HCT116 (cell line): ENCODE measurements at regions not wholly inside any gene's neighbourhood (a gene's known extent, or its start where the extent isn't known, plus 50 kb on each side); places are given as distances from the start of the nearest gene placed in this dataset.

Experiments
- ATAC-seq: fragments of 200-7000 bp; cut with Tn5 transposase; 2 replicates; pipeline ENCODE4 v1.9.1; 2020; ENCODE audit warnings: mild to moderate bottlenecking, moderate library complexity
- BruUV-seq: library from RNA; stranded (reverse); fragments of 400-500 nt; replicated peaks from 2 replicates; lab custom pipeline; 2021; lab: Mats Ljungman, UMichigan
- CTCF ChIA-PET: fragments of 300-600 bp; sonication (Branson Sonifier 250); formaldehyde crosslinking; loops from one replicate; lab custom pipeline; 2021; ENCODE audit warnings: antibody characterized with exemption; lab: Charles Lee
- POLR2A ChIA-PET: fragments of 300-600, 350-600 bp; sonication (Branson Sonifier 250); formaldehyde crosslinking; loops from one replicate; lab custom pipeline; 2021; ENCODE audit warnings: antibody characterized with exemption; lab: Charles Lee
- RAD21 ChIA-PET, 2 experiments: fragments of 300-600 bp; sonication (Branson Sonifier 250); formaldehyde crosslinking; loops; one replicate each; lab custom pipeline; 2023; ENCODE audit warnings: low total read pairs in 2 of 2; ENCODE audit not compliant: uncharacterized antibody in 2 of 2, unreplicated experiment in 2 of 2, low non-redundant PET in 1 of 2; lab: Charles Lee
- DNase-seq: peaks from one replicate; pipeline ENCODE4 v3.0.0-alpha.2; 2010; ENCODE audit warnings: low read depth, low spot score
- H2AFZ ChIP-seq: fragments of 200-600 bp; shearing (Covaris generic), sonication (generic); 2 replicates; pipeline ENCODE4 v1.6.1; 2017; ENCODE audit warnings: low read depth, mixed run types, mixed read lengths, antibody characterized with exemption, low read length; ENCODE audit not compliant: poor library complexity, severe bottlenecking
- H3K27ac ChIP-seq: 2 replicates; pipeline ENCODE4 v1.5.1; 2012; ENCODE audit warnings: low read depth, low read length
- H3K27me3 ChIP-seq: fragments of 200-600 bp; sonication (generic); 2 replicates; pipeline ENCODE4 v1.6.1; 2016; ENCODE audit warnings: mixed run types, low read length, mixed read lengths; ENCODE audit not compliant: insufficient read depth
- H3K36me3 ChIP-seq, 2 experiments: fragments of 200-500 bp in 1 of 2; fragments of 200-600 bp in 1 of 2; sonication (Bioruptor generic) in 1 of 2; sonication (generic) in 1 of 2; 2 replicates each; pipeline versions ENCODE4 v1.5.1 to v1.6.1; 2014 to 2016; ENCODE audit warnings: low read length in 2 of 2, inconsistent platforms in 1 of 2, mixed read lengths in 1 of 2, mixed run types in 1 of 2; ENCODE audit not compliant: insufficient read depth in 2 of 2, control insufficient read depth in 1 of 2
- H3K4me1 ChIP-seq, 2 experiments: fragments of 200-600 bp in 1 of 2; sonication (generic) in 1 of 2; 2 replicates each; pipeline versions ENCODE4 v1.5.1 to v1.6.1; 2012 to 2017; ENCODE audit warnings: low read length in 2 of 2, inconsistent platforms in 1 of 2, mild to moderate bottlenecking in 1 of 2, mixed read lengths in 1 of 2, mixed run types in 1 of 2, moderate library complexity in 1 of 2; ENCODE audit not compliant: insufficient read depth in 2 of 2, control insufficient read depth in 1 of 2
- H3K4me2 ChIP-seq: fragments of 200-600 bp; sonication (generic); 2 replicates; pipeline ENCODE4 v1.6.1; 2017; ENCODE audit warnings: mixed run types, low read length, mixed read lengths
- H3K4me3 ChIP-seq, 2 experiments: fragments of 200-600 bp in 1 of 2; sonication (generic) in 1 of 2; replicated peaks in 1 of 2; 2 replicates each; pipeline ENCODE4 v1.5.1; 2011 to 2016; ENCODE audit warnings: low read length in 2 of 2, control low read depth in 1 of 2, low read depth in 1 of 2, mild to moderate bottlenecking in 1 of 2, mixed read lengths in 1 of 2, mixed run types in 1 of 2
- H3K79me2 ChIP-seq: fragments of 200-600 bp; sonication (generic); 2 replicates; pipeline ENCODE4 v1.6.1; 2017; ENCODE audit warnings: mild to moderate bottlenecking, mixed run types, low read length, moderate library complexity, mixed read lengths; ENCODE audit not compliant: insufficient read depth
- H3K9ac ChIP-seq: fragments of 200-600 bp; sonication (generic); 2 replicates; pipeline ENCODE4 v1.6.1; 2016; ENCODE audit warnings: low read length, mixed read lengths
- H3K9me2 ChIP-seq: fragments of 200-600 bp; sonication (generic), shearing (Covaris generic); 2 replicates; pipeline ENCODE4 v1.6.1; 2017; ENCODE audit warnings: mixed run types, mild to moderate bottlenecking, moderate library complexity; ENCODE audit not compliant: insufficient read depth
- H3K9me3 ChIP-seq, 2 experiments: fragments of 200-500 bp in 1 of 2; fragments of 200-600 bp in 1 of 2; sonication (Bioruptor generic) in 1 of 2; sonication (generic) in 1 of 2; 2 replicates each; pipeline ENCODE4 v1.6.1; 2014 to 2017; ENCODE audit warnings: low read length in 2 of 2, mixed read lengths in 2 of 2, inconsistent platforms in 1 of 2, low read depth in 1 of 2, mild to moderate bottlenecking in 1 of 2, mixed run types in 1 of 2, moderate library complexity in 1 of 2; ENCODE audit not compliant: control insufficient read depth in 1 of 2, insufficient read depth in 1 of 2
- H4K20me1 ChIP-seq: fragments of 200-600 bp; sonication (generic), shearing (Covaris generic); 2 replicates; pipeline ENCODE4 v1.6.1; 2017; ENCODE audit warnings: mixed run types, mild to moderate bottlenecking, moderate library complexity; ENCODE audit not compliant: insufficient read depth
- CBX3 ChIP-seq: IDR thresholded peaks from 2 replicates; pipeline ENCODE4 v1.6.1; 2012; ENCODE audit warnings: low read depth
- CTCF ChIP-seq, 3 experiments: fragments of 200-600 bp in 1 of 3; sonication (generic) in 1 of 3; IDR thresholded peaks in 2 of 3; conservative IDR thresholded peaks in 1 of 3; 2 replicates each; pipeline ENCODE4 v1.5.1; 2012 to 2017; ENCODE audit warnings: low read depth in 2 of 3, low read length in 2 of 3, antibody characterized with exemption in 1 of 3, borderline replicate concordance in 1 of 3, control low read depth in 1 of 3, mild to moderate bottlenecking in 1 of 3, mixed read lengths in 1 of 3, mixed run types in 1 of 3, moderate library complexity in 1 of 3; ENCODE audit not compliant: insufficient read depth in 1 of 3
- EGR1 ChIP-seq: IDR thresholded peaks from 2 replicates; pipeline ENCODE4 v1.6.1; 2012; ENCODE audit warnings: low read depth
- ELF1 ChIP-seq: IDR thresholded peaks from 2 replicates; pipeline ENCODE4 v1.6.1; 2012; ENCODE audit warnings: low read depth, borderline replicate concordance
- EZH2 ChIP-seq: fragments of 200-600 bp; sonication (generic); IDR thresholded peaks from 2 replicates; pipeline ENCODE4 v1.6.1; 2017; ENCODE audit warnings: antibody characterized with exemption, mixed run types
- EZH2phosphoT487 ChIP-seq: fragments of 200-600 bp; IDR thresholded peaks from 2 replicates; pipeline ENCODE4 v1.6.1; 2018; ENCODE audit warnings: antibody characterized with exemption, borderline replicate concordance
- FOSL1 ChIP-seq: IDR thresholded peaks from 2 replicates; pipeline ENCODE4 v1.6.1; 2012; ENCODE audit warnings: low read depth
- JUND ChIP-seq: IDR thresholded peaks from 2 replicates; pipeline ENCODE4 v1.6.1; 2012
- MAX ChIP-seq: IDR thresholded peaks from 2 replicates; pipeline ENCODE4 v1.6.1; 2012
- POLR2A ChIP-seq: IDR thresholded peaks from 2 replicates; pipeline ENCODE4 v1.7.0; 2011; ENCODE audit warnings: borderline replicate concordance; ENCODE audit not compliant: insufficient read depth, insufficient read length; ENCODE audit errors: extremely low read depth
- POLR2AphosphoS5 ChIP-seq: IDR thresholded peaks from 2 replicates; pipeline ENCODE4 v1.6.1; 2011; ENCODE audit warnings: mild to moderate bottlenecking, low read depth, low read length, moderate library complexity
- RAD21 ChIP-seq: IDR thresholded peaks from 2 replicates; pipeline ENCODE4 v1.6.1; 2012; ENCODE audit warnings: low read depth, mild to moderate bottlenecking
- SP1 ChIP-seq: IDR thresholded peaks from 2 replicates; pipeline ENCODE4 v1.6.1; 2012; ENCODE audit warnings: low read depth
- SRF ChIP-seq: IDR thresholded peaks from 2 replicates; pipeline ENCODE4 v1.6.1; 2012; ENCODE audit warnings: low read depth
- TCF7L2 ChIP-seq: IDR thresholded peaks from 2 replicates; pipeline ENCODE4 v1.7.0; 2011; ENCODE audit warnings: borderline replicate concordance, inconsistent platforms; ENCODE audit not compliant: insufficient read depth, insufficient read length; ENCODE audit errors: extremely low read depth
- ZFX ChIP-seq: fragments of 450-650 bp; IDR thresholded peaks from 2 replicates; pipeline ENCODE4 v1.6.1; 2017
- ZNF274 ChIP-seq: fragments of 200-500 bp; sonication (Bioruptor generic); IDR thresholded peaks from 2 replicates; pipeline ENCODE4 v1.6.1; 2014; ENCODE audit warnings: mild to moderate bottlenecking, low read depth, low read length, inconsistent platforms
- intact Hi-C: fragments of 100-400 bp; cut with micrococcal nuclease; formaldehyde crosslinking; loops from 2 replicates; pipeline ENCODE4 v1.10.0; 2022

GRCh38 chr5:124997186-124997893 is 250.9 kb upstream of the ZNF608 start:
- intact Hi-C loops, result no loop called here
- H3K4me1 ChIP-seq, result no peaks in the 10 kb centered on the region
- no peaks in the 10 kb centered on the region for H3K9me3 ChIP-seq
- H3K9me2 ChIP-seq, result no peaks in the 10 kb centered on the region
- no TSS peak for BruUV-seq
- no peaks in the 10 kb centered on the region for H3K36me3 ChIP-seq
- no peaks in the 10 kb centered on the region for H3K79me2 ChIP-seq
- no peak for TF ChIP-seq RAD21
- no peak for TF ChIP-seq POLR2AphosphoS5
- TF ChIP-seq JUND, result no peak
- TF ChIP-seq SP1, result no peak
- TF ChIP-seq SRF, result no peak
- TF ChIP-seq CBX3, result no peak
- TF ChIP-seq, all 23 proteins: peak for 0
- ChIA-PET RAD21 (no interaction called here), CTCF (no interaction called here), POLR2A (no interaction called here)
- Histone ChIP-seq H2AFZ (no peak overlapping the region), H3K27ac (no peak overlapping the region), H3K27me3 (no peaks in the 10 kb centered on the region), H3K9ac (no peak overlapping the region), H4K20me1 (no peaks in the 10 kb centered on the region), H3K4me3 (no peak overlapping the region), H3K4me2 (no peak overlapping the region)
- DNase-seq, result no peak
- no peak for ATAC-seq

GRCh38 chr5:124998520-124998919 is 252.1 kb upstream of the ZNF608 start:
- TF ChIP-seq SP1 (no peak), ZFX (no peak), RAD21 (no peak), EGR1 (no peak), FOSL1 (no peak), CBX3 (no peak), EZH2 (no peak), MAX (no peak), EZH2phosphoT487 (no peak), CTCF (IDR thresholded peaks at IDR 0.05 in 2 of 3, conservative IDR thresholded peaks at IDR 0.05 in 1 of 3; ENCODE audit: borderline replicate concordance in 1 of 3, insufficient read depth in 1 of 3, low read depth in 2 of 3, low read length in 2 of 3) (no peak), JUND (no peak), ZNF274 (no peak), ELF1 (no peak), TCF7L2 (no peak), POLR2A (no peak)
- CTCF ChIA-PET, result no interaction called here
- no peaks in the 10 kb centered on the region for H3K9me2 ChIP-seq
- H3K79me2 ChIP-seq, result no peaks in the 10 kb centered on the region
- H3K27ac ChIP-seq, result no peak overlapping the region
- H4K20me1 ChIP-seq, result no peaks in the 10 kb centered on the region
- no peak for ATAC-seq
- H3K4me3 ChIP-seq, result no peak overlapping the region
- H2AFZ ChIP-seq, result no peak overlapping the region
- H3K27me3 ChIP-seq, result no peaks in the 10 kb centered on the region
- no TSS peak for BruUV-seq
- H3K36me3 ChIP-seq, result no peaks in the 10 kb centered on the region
- H3K4me1 ChIP-seq, result no peaks in the 10 kb centered on the region
- H3K9ac ChIP-seq, result no peak overlapping the region
- RAD21 ChIA-PET, result no interaction called here
- intact Hi-C loops, result no loop called here
- no peak for DNase-seq
- H3K9me3 ChIP-seq, result no peaks in the 10 kb centered on the region
- H3K4me2 ChIP-seq, result no peak overlapping the region
- POLR2A ChIA-PET, result no interaction called here
